ENCODE measurements at regions not wholly inside any gene's neighbourhood (a gene's known extent, or its start where the extent isn't known, plus 50 kb on each side); places are given as distances from the start of the nearest gene placed in this dataset.

- DNase-seq (ENCODE audit: low read depth), result no peak
- no peak overlapping the region for H3K4me3 ChIP-seq (ENCODE audit: control insufficient read depth, low read depth, low read length)
- no peak for TF ChIP-seq CTCF (IDR thresholded peaks at IDR 0.05; ENCODE audit: control insufficient read depth, insufficient read depth, low read depth, low read length, missing control alignments)
Observed at GRCh38 chr15:61681676-61682075, 378.6 kb downstream of the VPS13C start.

GRCh38 chr15:61681038-61681418 lies 379.2 kb downstream of the VPS13C start:
- no peak for TF ChIP-seq CTCF (IDR thresholded peaks at IDR 0.05; ENCODE audit: control insufficient read depth, insufficient read depth, low read depth, low read length, missing control alignments)
- no peak for DNase-seq (ENCODE audit: low read depth)

DNA sequence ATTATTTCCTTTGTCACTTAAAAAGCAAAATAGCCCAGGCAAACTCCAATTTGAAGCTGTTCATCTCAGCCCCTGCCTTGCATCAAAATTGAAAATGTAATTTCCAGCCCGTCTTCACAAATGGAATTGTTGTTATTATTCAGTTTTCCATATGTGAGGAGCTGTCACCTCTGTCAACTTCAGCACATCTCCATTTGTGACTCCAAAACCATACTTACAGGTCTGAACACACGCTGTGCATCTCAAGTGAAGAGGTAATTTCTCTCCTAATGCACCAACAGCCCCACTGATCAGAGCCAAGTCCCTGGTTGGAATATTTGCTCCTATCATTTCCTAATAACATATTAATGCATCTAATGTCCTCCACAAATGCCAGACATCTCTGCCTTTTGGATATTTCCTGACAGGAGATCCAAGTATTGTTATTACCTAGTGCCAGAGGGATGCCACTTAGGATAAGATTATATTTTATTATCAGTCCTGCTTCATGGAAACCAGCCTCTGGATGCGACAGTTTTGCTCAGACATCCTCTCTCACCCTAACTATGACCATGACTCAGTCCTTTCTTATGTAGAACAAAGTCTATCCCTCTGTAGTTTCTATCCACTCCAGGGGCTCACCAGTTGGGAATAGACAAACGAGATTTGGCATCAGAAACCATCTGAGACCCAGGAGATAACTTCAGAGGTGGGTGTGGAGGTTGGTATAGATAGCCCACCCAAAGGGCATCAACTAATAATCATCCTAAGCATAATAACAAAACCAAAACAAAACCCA lies 379.8 kb downstream of the VPS13C start:
- DNase-seq (ENCODE audit: low read depth), result no peak
- H3K4me3 ChIP-seq (ENCODE audit: control insufficient read depth, low read depth, low read length), result no peak overlapping the region
- TF ChIP-seq CTCF (IDR thresholded peaks at IDR 0.05; ENCODE audit: control insufficient read depth, insufficient read depth, low read depth, low read length, missing control alignments), result no peak

More at GRCh38 chr15:61681038-61681418, 379.2 kb downstream of the VPS13C start:
- no peak overlapping the region for H3K4me3 ChIP-seq (ENCODE audit: control insufficient read depth, low read depth, low read length)

GRCh38 chr15:61671736-61672135 lies 388.5 kb downstream of the VPS13C start:
- no peak for DNase-seq (ENCODE audit: low read depth)

GRCh38 chr15:61668444-61668843 lies 391.8 kb downstream of the VPS13C start:
- no peak for TF ChIP-seq CTCF (IDR thresholded peaks at IDR 0.05; ENCODE audit: control insufficient read depth, insufficient read depth, low read depth, low read length, missing control alignments)
- H3K4me3 ChIP-seq (ENCODE audit: control insufficient read depth, low read depth, low read length), result no peak overlapping the region
- no peak for DNase-seq (ENCODE audit: low read depth)

More at GRCh38 chr15:61671736-61672135, 388.5 kb downstream of the VPS13C start:
- no peak overlapping the region for H3K4me3 ChIP-seq (ENCODE audit: control insufficient read depth, low read depth, low read length)
- TF ChIP-seq CTCF (IDR thresholded peaks at IDR 0.05; ENCODE audit: control insufficient read depth, insufficient read depth, low read depth, low read length, missing control alignments), result no peak

DNA sequence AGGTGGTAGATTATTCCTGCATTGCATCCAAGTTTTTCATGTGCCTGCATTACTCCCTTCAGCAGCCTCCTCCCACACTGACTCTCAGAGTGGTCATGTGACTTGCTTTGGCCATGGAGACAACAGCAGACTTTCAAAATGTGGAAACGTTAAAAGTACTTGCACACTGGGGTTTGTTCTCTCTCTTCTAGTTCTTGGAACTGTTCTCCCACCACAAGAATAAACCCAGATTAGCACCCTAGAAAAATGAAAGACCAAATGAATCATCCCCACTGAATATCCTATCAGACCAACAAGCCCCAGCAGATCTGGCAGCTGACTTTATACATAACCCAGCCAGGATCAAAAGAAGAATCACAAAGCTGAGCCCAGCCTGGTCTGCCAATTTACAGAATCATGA lies 398.5 kb downstream of the VPS13C start:
- H3K4me3 ChIP-seq (ENCODE audit: control insufficient read depth, low read depth, low read length), result no peak overlapping the region
- DNase-seq (ENCODE audit: low read depth), result no peak
- TF ChIP-seq CTCF (IDR thresholded peaks at IDR 0.05; ENCODE audit: control insufficient read depth, insufficient read depth, low read depth, low read length, missing control alignments), result no peak

Data from AG09309 (cell line).